ENCODE measurements at regions not wholly inside any gene's neighbourhood (a gene's known extent, or its start where the extent isn't known, plus 50 kb on each side); places are given as distances from the start of the nearest gene placed in this dataset.

- H3K36me3 Mint-ChIP-seq: no peaks in the 10 kb centered on the region
- Histone ChIP-seq H3K27me3 (ENCODE audit: insufficient read depth, low read length, poor library complexity, severe bottlenecking) (no peaks in the 10 kb centered on the region), H3K36me3 (ENCODE audit: insufficient read depth, low read length) (no peaks in the 10 kb centered on the region), H3K4me1 (ENCODE audit: insufficient read depth, low read length) (no peaks in the 10 kb centered on the region), H3K9me3 (ENCODE audit: low read length) (no peaks in the 10 kb centered on the region), H3K27ac (ENCODE audit: low read depth, low read length) (no peak overlapping the region), H3K4me3 (ENCODE audit: low read length) (no peak overlapping the region)
- peaks cover 0 to 2% of the 10 kb centered on the region in 2 donors for H3K27me3 Mint-ChIP-seq
- H3K9me3 Mint-ChIP-seq: peaks cover 0 to 2% (median 0%) of the 10 kb centered on the region in 5 donors
- H3K4me3 Mint-ChIP-seq: no peak overlapping the region
- H3K4me1 Mint-ChIP-seq: no peaks in the 10 kb centered on the region
- POLR2A ChIA-PET: no interaction called here
- CTCF ChIA-PET: no interaction called here
- DNase-seq: no peak
- no peak overlapping the region for H3K27ac Mint-ChIP-seq
Observed at GRCh38 chr10:64067859-64068258, 546.7 kb downstream of the REEP3 start.

GRCh38 chr10:64070241-64070640 lies 549.0 kb downstream of the REEP3 start:
- ChIA-PET POLR2A (no interaction called here), CTCF (no interaction called here)
- Histone ChIP-seq H3K4me3 (ENCODE audit: low read length) (no peak overlapping the region), H3K36me3 (ENCODE audit: insufficient read depth, low read length) (no peaks in the 10 kb centered on the region), H3K9me3 (ENCODE audit: low read length) (no peaks in the 10 kb centered on the region), H3K4me1 (ENCODE audit: insufficient read depth, low read length) (no peaks in the 10 kb centered on the region), H3K27me3 (ENCODE audit: insufficient read depth, low read length, poor library complexity, severe bottlenecking) (no peaks in the 10 kb centered on the region), H3K27ac (ENCODE audit: low read depth, low read length) (no peak overlapping the region)
- DNase-seq: no peak
- Mint-ChIP-seq H3K36me3 (no peaks in the 10 kb centered on the region), H3K27ac (no peak overlapping the region), H3K4me3 (no peak overlapping the region), H3K27me3 (peaks cover 0 to 4% of the 10 kb centered on the region in 2 donors), H3K4me1 (no peaks in the 10 kb centered on the region), H3K9me3 (peaks cover 0 to 2% (median 0%) of the 10 kb centered on the region in 5 donors)

GRCh38 chr10:64071218-64071617 lies 550.0 kb downstream of the REEP3 start:
- H3K9me3 ChIP-seq (ENCODE audit: low read length): no peaks in the 10 kb centered on the region
- H3K4me1 Mint-ChIP-seq: no peaks in the 10 kb centered on the region
- H3K9me3 Mint-ChIP-seq: no peaks in the 10 kb centered on the region
- peaks cover 0 to 4% of the 10 kb centered on the region in 2 donors for H3K27me3 Mint-ChIP-seq
- H3K36me3 Mint-ChIP-seq: no peaks in the 10 kb centered on the region
- ChIA-PET POLR2A (no interaction called here), CTCF (interaction anchor here (0.8 kb wide), 1 partner anchor 9 kb away, joined by 3 read pairs; no protein-coding TSS in a partner anchor)
- no peaks in the 10 kb centered on the region for H3K4me1 ChIP-seq (ENCODE audit: insufficient read depth, low read length)
- H3K27me3 ChIP-seq (ENCODE audit: insufficient read depth, low read length, poor library complexity, severe bottlenecking): no peaks in the 10 kb centered on the region
- no peak for DNase-seq
- no peak overlapping the region for H3K27ac Mint-ChIP-seq
- H3K4me3 Mint-ChIP-seq: no peak overlapping the region
- H3K27ac ChIP-seq (ENCODE audit: low read depth, low read length): no peak overlapping the region
- no peak overlapping the region for H3K4me3 ChIP-seq (ENCODE audit: low read length)
- no peaks in the 10 kb centered on the region for H3K36me3 ChIP-seq (ENCODE audit: insufficient read depth, low read length)

DNA sequence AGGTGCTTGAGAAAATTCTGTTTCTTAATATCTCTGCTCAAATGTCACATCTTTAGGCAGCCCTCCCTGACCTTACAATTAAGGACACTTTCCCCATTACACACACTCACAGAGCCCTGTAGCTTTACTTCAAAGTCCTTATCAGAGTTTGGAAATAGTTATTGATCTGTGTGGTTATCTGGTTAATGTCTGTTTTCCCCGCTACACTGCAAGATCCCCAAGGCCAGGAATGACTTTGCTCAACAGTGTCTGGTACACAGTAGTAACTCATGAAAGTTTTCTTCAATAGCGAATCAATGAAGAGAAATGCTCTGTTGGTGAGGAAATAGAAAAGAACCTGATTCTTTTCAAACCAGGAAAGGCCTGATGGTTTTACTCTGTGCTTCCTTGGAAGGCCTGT lies 554.4 kb downstream of the REEP3 start:
- H3K4me3 ChIP-seq (ENCODE audit: low read length): no peak overlapping the region
- H3K9me3 ChIP-seq (ENCODE audit: low read length): no peaks in the 10 kb centered on the region
- H3K36me3 ChIP-seq (ENCODE audit: insufficient read depth, low read length): no peaks in the 10 kb centered on the region
- H3K4me1 ChIP-seq (ENCODE audit: insufficient read depth, low read length): no peaks in the 10 kb centered on the region
- no peaks in the 10 kb centered on the region for H3K27me3 ChIP-seq (ENCODE audit: insufficient read depth, low read length, poor library complexity, severe bottlenecking)
- CTCF ChIA-PET: no interaction called here
- H3K36me3 Mint-ChIP-seq: no peaks in the 10 kb centered on the region
- DNase-seq: no peak
- H3K4me1 Mint-ChIP-seq: no peaks in the 10 kb centered on the region
- no peak overlapping the region for H3K4me3 Mint-ChIP-seq
- H3K27me3 Mint-ChIP-seq: peaks cover 0 to 4% of the 10 kb centered on the region in 2 donors
- H3K27ac ChIP-seq (ENCODE audit: low read depth, low read length): no peak overlapping the region
- POLR2A ChIA-PET: no interaction called here
- no peak overlapping the region for H3K27ac Mint-ChIP-seq
- no peaks in the 10 kb centered on the region for H3K9me3 Mint-ChIP-seq

GRCh38 chr10:64076322-64076940 lies 555.2 kb downstream of the REEP3 start:
- Mint-ChIP-seq H3K36me3 (no peaks in the 10 kb centered on the region), H3K27ac (no peak overlapping the region), H3K27me3 (peaks cover 0 to 4% of the 10 kb centered on the region in 2 donors), H3K4me3 (no peak overlapping the region), H3K9me3 (no peaks in the 10 kb centered on the region), H3K4me1 (no peaks in the 10 kb centered on the region)
- no peaks in the 10 kb centered on the region for H3K4me1 ChIP-seq (ENCODE audit: insufficient read depth, low read length)
- H3K27me3 ChIP-seq (ENCODE audit: insufficient read depth, low read length, poor library complexity, severe bottlenecking): no peaks in the 10 kb centered on the region
- POLR2A ChIA-PET: no interaction called here
- no peaks in the 10 kb centered on the region for H3K36me3 ChIP-seq (ENCODE audit: insufficient read depth, low read length)
- no peak overlapping the region for H3K27ac ChIP-seq (ENCODE audit: low read depth, low read length)
- no peaks in the 10 kb centered on the region for H3K9me3 ChIP-seq (ENCODE audit: low read length)
- CTCF ChIA-PET: no interaction called here
- no peak for DNase-seq
- no peak overlapping the region for H3K4me3 ChIP-seq (ENCODE audit: low read length)

- Histone ChIP-seq H3K9me3 (ENCODE audit: low read length) (no peaks in the 10 kb centered on the region), H3K36me3 (ENCODE audit: insufficient read depth, low read length) (no peaks in the 10 kb centered on the region), H3K27me3 (ENCODE audit: insufficient read depth, low read length, poor library complexity, severe bottlenecking) (no peaks in the 10 kb centered on the region), H3K27ac (ENCODE audit: low read depth, low read length) (no peak overlapping the region), H3K4me3 (ENCODE audit: low read length) (no peak overlapping the region), H3K4me1 (ENCODE audit: insufficient read depth, low read length) (no peaks in the 10 kb centered on the region)
- Mint-ChIP-seq H3K27ac (no peak overlapping the region), H3K4me1 (no peaks in the 10 kb centered on the region), H3K9me3 (no peaks in the 10 kb centered on the region), H3K4me3 (no peak overlapping the region), H3K36me3 (no peaks in the 10 kb centered on the region), H3K27me3 (peaks cover 0 to 4% of the 10 kb centered on the region in 2 donors)
- CTCF ChIA-PET: interaction anchor here (0.9 kb wide), 1 partner anchor 8 kb away, joined by 3 read pairs; no protein-coding TSS in a partner anchor
- POLR2A ChIA-PET: no interaction called here
- no peak for DNase-seq
Observed at GRCh38 chr10:64079341-64079740, 558.1 kb downstream of the REEP3 start.

- Mint-ChIP-seq H3K4me1 (no peaks in the 10 kb centered on the region), H3K27ac (no peak overlapping the region)
Observed at GRCh38 chr10:64080071-64080470, 558.9 kb downstream of the REEP3 start.

GRCh38 chr10:64081947-64082482 lies 560.8 kb downstream of the REEP3 start:
- Mint-ChIP-seq H3K27ac (no peak overlapping the region), H3K36me3 (no peaks in the 10 kb centered on the region), H3K4me1 (no peaks in the 10 kb centered on the region), H3K9me3 (no peaks in the 10 kb centered on the region), H3K4me3 (no peak overlapping the region), H3K27me3 (peaks cover 0 to 3% of the 10 kb centered on the region in 2 donors)
- DNase-seq: no peak
- H3K27me3 ChIP-seq (ENCODE audit: insufficient read depth, low read length, poor library complexity, severe bottlenecking): no peaks in the 10 kb centered on the region
- POLR2A ChIA-PET: no interaction called here
- H3K9me3 ChIP-seq (ENCODE audit: low read length): no peaks in the 10 kb centered on the region
- H3K36me3 ChIP-seq (ENCODE audit: insufficient read depth, low read length): no peaks in the 10 kb centered on the region
- H3K27ac ChIP-seq (ENCODE audit: low read depth, low read length): no peak overlapping the region
- no peak overlapping the region for H3K4me3 ChIP-seq (ENCODE audit: low read length)
- H3K4me1 ChIP-seq (ENCODE audit: insufficient read depth, low read length): no peaks in the 10 kb centered on the region
- CTCF ChIA-PET: no interaction called here

More at GRCh38 chr10:64080071-64080470, 558.9 kb downstream of the REEP3 start:
- H3K36me3 ChIP-seq (ENCODE audit: insufficient read depth, low read length): no peaks in the 10 kb centered on the region
- ChIA-PET CTCF (interaction anchor here (0.9 kb wide), 1 partner anchor 9 kb away, joined by 3 read pairs; no protein-coding TSS in a partner anchor), POLR2A (no interaction called here)
- no peak overlapping the region for H3K4me3 ChIP-seq (ENCODE audit: low read length)
- H3K9me3 Mint-ChIP-seq: no peaks in the 10 kb centered on the region
- H3K4me3 Mint-ChIP-seq: no peak overlapping the region
- no peaks in the 10 kb centered on the region for H3K36me3 Mint-ChIP-seq
- DNase-seq: no peak
- H3K27me3 ChIP-seq (ENCODE audit: insufficient read depth, low read length, poor library complexity, severe bottlenecking): no peaks in the 10 kb centered on the region
- peaks cover 0 to 3% of the 10 kb centered on the region in 2 donors for H3K27me3 Mint-ChIP-seq
- H3K9me3 ChIP-seq (ENCODE audit: low read length): no peaks in the 10 kb centered on the region
- no peak overlapping the region for H3K27ac ChIP-seq (ENCODE audit: low read depth, low read length)
- no peaks in the 10 kb centered on the region for H3K4me1 ChIP-seq (ENCODE audit: insufficient read depth, low read length)

All from CD8-positive, alpha-beta memory T cell (primary cell).